Activated naive CD4-positive, alpha-beta T cell treated with anti-CD3 and anti-CD28 coated beads, Interleukin-2, amount 50 U/mL, for 16 hours (primary cell): ENCODE measurements at regions not wholly inside any gene's neighbourhood (a gene's known extent, or its start where the extent isn't known, plus 50 kb on each side); places are given as distances from the start of the nearest gene placed in this dataset.

Experiments used
- DNase-seq: peaks from one replicate; pipeline ENCODE4 v3.0.0-alpha.2; 2020

- DNase-seq, result no peak
Measured at GRCh38 chr4:20462426-20463175, 210.9 kb downstream of the SLIT2 start.

GRCh38 chr4:20463176-20463430, 211.4 kb downstream of the SLIT2 start:
- DNase-seq, result no peak

GRCh38 chr4:20464381-20464780, 212.7 kb downstream of the SLIT2 start:
- no peak for DNase-seq

- no peak for DNase-seq
Measured at GRCh38 chr4:20474119-20474518, 222.4 kb downstream of the SLIT2 start.

- no peak for DNase-seq
Measured at GRCh38 chr4:20478412-20478811, 221.8 kb upstream of the PACRGL start.

- DNase-seq, result no peak
Measured at GRCh38 chr4:20480165-20480947, 219.9 kb upstream of the PACRGL start.

- DNase-seq, result no peak
Measured at GRCh38 chr4:20483416-20483815, 216.8 kb upstream of the PACRGL start.

- DNase-seq, result no peak
Measured at GRCh38 chr4:20486433-20486832, 213.8 kb upstream of the PACRGL start.

- no peak for DNase-seq
Measured at GRCh38 chr4:20487446-20487845, 212.8 kb upstream of the PACRGL start.

- DNase-seq, result no peak
Measured at GRCh38 chr4:20487852-20488251, 212.4 kb upstream of the PACRGL start.

GRCh38 chr4:20490734-20491133, 209.5 kb upstream of the PACRGL start:
- no peak for DNase-seq

- DNase-seq, result no peak
Measured at GRCh38 chr4:20493761-20494353, 206.4 kb upstream of the PACRGL start.

GRCh38 chr4:20496068-20496467, 204.2 kb upstream of the PACRGL start:
- no peak for DNase-seq

GRCh38 chr4:20504146-20504545, 196.1 kb upstream of the PACRGL start:
- DNase-seq, result no peak

- no peak for DNase-seq
Measured at GRCh38 chr4:20505927-20506326, 194.3 kb upstream of the PACRGL start.

- DNase-seq, result no peak
Measured at GRCh38 chr4:20506827-20507226, 193.4 kb upstream of the PACRGL start.

- no peak for DNase-seq
Measured at GRCh38 chr4:20509315-20509714, 190.9 kb upstream of the PACRGL start.

GRCh38 chr4:20512033-20512792, 188.0 kb upstream of the PACRGL start:
- DNase-seq, result no peak

- no peak for DNase-seq
Measured at GRCh38 chr4:20512985-20513384, 187.3 kb upstream of the PACRGL start.

- no peak for DNase-seq
Measured at GRCh38 chr4:20520901-20521300, 179.4 kb upstream of the PACRGL start.

- DNase-seq, result no peak
Measured at GRCh38 chr4:20528508-20528907, 171.8 kb upstream of the PACRGL start.

GRCh38 chr4:20529691-20530090, 170.6 kb upstream of the PACRGL start:
- DNase-seq, result no peak

- DNase-seq, result no peak
Measured at GRCh38 chr4:20532116-20532790, 168.0 kb upstream of the PACRGL start.
